Astrocyte of the spinal cord (primary cell): ENCODE measurements at regions not wholly inside any gene's neighbourhood (a gene's known extent, or its start where the extent isn't known, plus 50 kb on each side); places are given as distances from the start of the nearest gene placed in this dataset.

ENCODE experiments used
- DNase-seq: peaks from one replicate; pipeline ENCODE4 v3.0.0; 2011; ENCODE audit warnings: low read depth, low spot score
- H3K4me3 ChIP-seq: 2 replicates; pipeline ENCODE4 v1.5.1; 2011; ENCODE audit warnings: low read depth, mild to moderate bottlenecking, low read length, moderate library complexity
- in situ Hi-C: cut with HindIII; loops from 2 replicates; pipeline ENCODE4 v1.10.0; 2017; ENCODE audit warnings: low sequenced_read_pairs
- TF ChIP-seq, protein P1 (sequence below): IDR thresholded peaks from 2 replicates; pipeline ENCODE4 v1.5.1; 2012; ENCODE audit warnings: low read depth, mild to moderate bottlenecking, low read length, inconsistent platforms

DNA sequence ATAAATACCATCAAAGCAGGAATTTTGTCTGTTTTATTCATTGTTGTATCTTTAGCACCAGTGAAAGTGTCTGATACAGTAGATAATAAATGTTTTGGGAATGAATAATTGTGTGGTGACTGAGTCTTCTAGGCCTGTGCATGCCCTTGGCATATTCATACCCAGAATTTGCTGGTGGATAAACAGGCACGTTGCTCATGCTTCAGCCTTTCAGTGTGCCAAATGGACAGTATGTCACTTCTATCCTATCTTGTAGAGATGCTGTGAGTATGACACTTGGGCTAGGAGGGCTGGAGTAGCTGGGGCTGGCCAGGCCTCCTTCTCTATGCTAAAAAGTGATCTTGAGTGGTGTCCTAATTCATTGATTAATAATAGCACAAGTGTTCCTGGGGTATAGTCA lies 287.3 kb upstream of the DDI1 start:
- TF ChIP-seq, protein P1, sequence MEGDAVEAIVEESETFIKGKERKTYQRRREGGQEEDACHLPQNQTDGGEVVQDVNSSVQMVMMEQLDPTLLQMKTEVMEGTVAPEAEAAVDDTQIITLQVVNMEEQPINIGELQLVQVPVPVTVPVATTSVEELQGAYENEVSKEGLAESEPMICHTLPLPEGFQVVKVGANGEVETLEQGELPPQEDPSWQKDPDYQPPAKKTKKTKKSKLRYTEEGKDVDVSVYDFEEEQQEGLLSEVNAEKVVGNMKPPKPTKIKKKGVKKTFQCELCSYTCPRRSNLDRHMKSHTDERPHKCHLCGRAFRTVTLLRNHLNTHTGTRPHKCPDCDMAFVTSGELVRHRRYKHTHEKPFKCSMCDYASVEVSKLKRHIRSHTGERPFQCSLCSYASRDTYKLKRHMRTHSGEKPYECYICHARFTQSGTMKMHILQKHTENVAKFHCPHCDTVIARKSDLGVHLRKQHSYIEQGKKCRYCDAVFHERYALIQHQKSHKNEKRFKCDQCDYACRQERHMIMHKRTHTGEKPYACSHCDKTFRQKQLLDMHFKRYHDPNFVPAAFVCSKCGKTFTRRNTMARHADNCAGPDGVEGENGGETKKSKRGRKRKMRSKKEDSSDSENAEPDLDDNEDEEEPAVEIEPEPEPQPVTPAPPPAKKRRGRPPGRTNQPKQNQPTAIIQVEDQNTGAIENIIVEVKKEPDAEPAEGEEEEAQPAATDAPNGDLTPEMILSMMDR: no peak
- no peak overlapping the region for H3K4me3 ChIP-seq
- no peak for DNase-seq
- in situ Hi-C loops: no loop called here

DNA sequence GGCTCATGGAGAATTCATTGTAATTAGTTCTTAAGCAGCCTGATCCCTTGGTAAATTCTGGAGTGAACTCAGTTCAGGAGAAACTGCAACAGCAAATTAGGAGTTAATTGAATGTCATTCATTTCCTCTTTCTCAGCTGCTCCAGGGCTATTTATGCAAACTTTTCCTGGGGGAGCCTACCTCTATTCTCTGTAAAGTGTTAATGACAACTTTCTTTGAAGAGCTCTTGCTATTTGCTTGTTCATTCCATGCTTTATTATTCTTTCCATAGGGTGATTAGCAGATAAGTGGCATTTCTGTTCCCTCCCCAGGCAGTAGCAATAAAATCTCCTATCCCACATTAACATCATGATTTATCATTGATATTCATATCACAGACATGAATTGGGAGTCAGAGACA lies 267.6 kb upstream of the DDI1 start:
- TF ChIP-seq, protein P1: no peak
- in situ Hi-C loops: no loop called here
- no peak for DNase-seq
- no peak overlapping the region for H3K4me3 ChIP-seq

DNA sequence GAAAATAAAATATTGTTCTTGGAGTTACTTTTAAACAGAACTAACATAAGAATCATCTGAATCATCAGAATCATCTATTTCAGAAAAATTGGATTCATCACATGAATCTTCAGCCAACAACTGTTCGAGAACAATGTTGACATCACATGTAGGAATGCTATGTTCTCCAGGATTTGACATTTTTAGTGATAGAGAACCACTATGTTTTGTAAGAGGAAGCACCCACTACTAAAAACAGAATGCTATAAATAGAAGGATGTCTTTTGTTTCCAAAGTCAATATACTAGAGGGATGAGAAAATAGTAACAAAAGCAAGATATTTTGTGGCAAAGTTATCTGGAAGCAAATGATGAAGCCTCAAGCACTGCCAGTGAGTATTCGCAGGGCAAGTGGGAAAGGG lies 263.4 kb upstream of the DDI1 start:
- peak; percentile 67 for DNase-seq
- in situ Hi-C loops: no loop called here
- H3K4me3 ChIP-seq: no peak overlapping the region
- TF ChIP-seq, protein P1: no peak

DNA sequence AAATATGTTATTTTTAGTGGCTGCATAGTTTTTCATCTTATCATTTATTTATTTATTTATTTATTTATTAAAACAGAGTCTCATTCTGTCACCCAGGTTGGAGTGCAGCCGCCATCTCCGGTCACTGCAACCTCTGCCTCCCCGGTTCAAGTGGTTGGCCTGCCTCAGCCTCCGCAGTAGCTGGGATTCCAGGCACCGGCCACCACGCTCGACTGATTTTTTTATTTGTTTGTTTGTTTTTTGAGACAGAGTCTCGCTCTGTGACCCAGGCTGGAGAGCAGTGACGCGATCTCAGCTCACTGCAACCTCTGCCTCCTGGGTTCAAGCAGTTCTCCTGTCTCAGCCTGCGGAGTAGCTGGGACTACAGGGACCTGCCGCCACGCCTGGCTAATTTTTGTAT lies 262.9 kb upstream of the DDI1 start:
- in situ Hi-C loops: no loop called here
- no peak overlapping the region for H3K4me3 ChIP-seq
- TF ChIP-seq, protein P1: no peak
- no peak for DNase-seq

DNA sequence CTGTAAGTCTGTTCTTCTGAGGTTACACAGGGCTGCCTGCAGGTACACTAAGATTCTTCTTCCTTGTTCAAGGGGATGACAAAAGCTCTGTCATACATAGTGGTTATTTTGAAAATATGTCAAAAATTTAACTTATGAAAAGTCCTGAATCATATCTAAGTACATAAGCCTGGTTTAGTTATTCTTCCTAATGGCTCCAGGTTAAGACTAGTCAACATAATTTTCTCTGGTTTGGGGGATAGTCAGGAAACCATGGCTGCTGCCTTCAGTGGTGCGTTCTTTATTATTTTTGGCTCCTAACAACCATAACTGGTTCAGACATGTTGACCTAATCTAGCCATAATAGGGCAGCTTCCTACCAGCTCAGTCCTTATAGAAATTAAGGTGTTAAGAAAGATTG lies 257.4 kb upstream of the DDI1 start:
- no peak overlapping the region for H3K4me3 ChIP-seq
- in situ Hi-C loops: no loop called here
- peak; percentile 35 for DNase-seq

DNA sequence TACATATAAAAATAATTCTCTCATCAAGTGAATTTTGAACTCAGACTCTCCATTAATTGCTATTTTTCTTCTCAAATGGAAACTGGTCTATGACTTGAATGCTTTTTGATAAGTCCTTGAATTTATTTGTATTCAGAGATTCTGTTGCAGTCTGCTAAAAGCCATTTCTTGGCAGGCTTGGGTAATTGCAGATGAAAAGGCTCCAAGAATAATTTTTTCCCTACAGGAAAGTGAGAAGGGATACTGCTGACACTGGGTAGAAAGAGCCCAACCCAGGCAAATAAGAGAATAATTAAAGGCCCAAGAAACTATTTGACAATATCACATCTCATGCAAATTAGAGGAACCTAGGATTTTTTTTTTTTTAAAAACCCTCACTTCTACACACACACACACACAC lies 246.5 kb upstream of the DDI1 start:
- no peak for DNase-seq
- in situ Hi-C loops: no loop called here
- TF ChIP-seq, protein P1: no peak
- H3K4me3 ChIP-seq: no peak overlapping the region

More for the DNA sequence above, 257.4 kb upstream of the DDI1 start:
- TF ChIP-seq, protein P1: no peak

DNA sequence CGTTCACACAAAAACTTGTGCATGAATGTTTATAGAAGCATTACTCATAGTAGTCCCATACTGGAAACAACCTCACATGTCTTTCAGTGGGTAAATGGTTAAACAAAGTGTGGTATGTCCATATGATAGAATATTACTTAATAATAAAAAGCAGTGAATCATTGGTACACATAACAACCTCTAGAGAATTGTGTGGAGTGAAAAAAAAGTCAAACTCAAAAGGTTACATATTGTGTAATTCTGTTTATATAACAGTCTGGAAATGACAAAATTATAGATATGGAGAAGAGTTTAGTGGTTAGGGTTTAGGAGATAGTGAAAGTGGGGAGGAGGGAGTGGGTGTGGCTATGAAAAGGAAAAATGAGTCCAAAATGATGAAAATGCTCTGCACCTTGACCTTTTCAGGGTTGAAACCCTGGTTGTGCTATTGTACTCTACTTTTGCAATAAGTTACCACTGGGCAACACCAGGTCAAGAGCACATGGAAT lies 243.4 kb upstream of the DDI1 start:
- peak; percentile 29 for DNase-seq
- in situ Hi-C loops: no loop called here
- H3K4me3 ChIP-seq: no peak overlapping the region
- TF ChIP-seq, protein P1: no peak
